Vagina (tissue), 2 donors: ENCODE measurements at regions not wholly inside any gene's neighbourhood (a gene's known extent, or its start where the extent isn't known, plus 50 kb on each side); places are given as distances from the start of the nearest gene placed in this dataset.

Source experiments
- DNase-seq, 2 donors: peaks; one replicate each; pipeline ENCODE4 v3.0.0-alpha.2; 2017; ENCODE audit errors: extremely low spot score in 2 of 2
- H3K27ac ChIP-seq: fragments of 200-600 bp; sonication (generic); one replicate; pipeline ENCODE4 v1.5.1; 2019
- H3K27me3 ChIP-seq: fragments of 200-600 bp; sonication (generic); one replicate; pipeline ENCODE4 v1.5.1; 2019
- H3K36me3 ChIP-seq, 2 donors: fragments of 200-600 bp; sonication (generic); one replicate each; pipeline ENCODE4 v1.5.1; 2017 to 2019
- H3K4me1 ChIP-seq: fragments of 200-600 bp; sonication (generic); one replicate; pipeline ENCODE4 v1.5.1; 2019
- H3K4me3 ChIP-seq, 2 donors: fragments of 200-600 bp; sonication (generic); 1 replicate in 1 of 2; 2 replicates in 1 of 2; pipeline ENCODE4 v1.5.1; 2016 to 2019
- H3K9me3 ChIP-seq: fragments of 200-600 bp; sonication (generic); one replicate; pipeline ENCODE4 v1.5.1; 2019
- CTCF ChIP-seq, 3 experiments: fragments of 450-650 bp in 2 of 3; fragments of 200-600 bp in 1 of 3; sonication (generic) in 1 of 3; IDR thresholded peaks; one replicate each; pipeline ENCODE4 v1.5.1; 2017 to 2019; ENCODE audit warnings: antibody characterized with exemption in 3 of 3, mild to moderate bottlenecking in 2 of 3, moderate library complexity in 2 of 3
- POLR2A ChIP-seq, 2 donors: fragments of 450-650 bp; IDR thresholded peaks; one replicate each; pipeline ENCODE4 v1.6.1; 2017; ENCODE audit warnings: antibody characterized with exemption in 2 of 2, mild to moderate bottlenecking in 2 of 2, moderate library complexity in 2 of 2
- POLR2AphosphoS5 ChIP-seq, 2 donors: sonication (generic); formaldehyde crosslinking; IDR thresholded peaks; one replicate each; pipeline ENCODE4 v1.9.0; 2017; ENCODE audit warnings: antibody characterized with exemption in 2 of 2, mild to moderate bottlenecking in 2 of 2, low read depth in 1 of 2; ENCODE audit not compliant: insufficient read depth in 1 of 2
- intact Hi-C: fragments of 100-400 bp; cut with DNase I; formaldehyde crosslinking; loops from one replicate; pipeline ENCODE4 v1.15.1; 2023

GRCh38 chr11:76277298-76278175 lies 71.2 kb upstream of the WNT11 start:
- H3K4me3 ChIP-seq: no peak overlapping the region
- DNase-seq: no peak
- H3K27ac ChIP-seq: no peak overlapping the region
- no peaks in the 10 kb centered on the region for H3K4me1 ChIP-seq
- no peaks in the 10 kb centered on the region for H3K36me3 ChIP-seq
- H3K9me3 ChIP-seq: no peaks in the 10 kb centered on the region
- no peaks in the 10 kb centered on the region for H3K27me3 ChIP-seq
- intact Hi-C loops: no loop called here
- TF ChIP-seq POLR2AphosphoS5 (IDR thresholded peaks at IDR 0.05; ENCODE audit: insufficient read depth in 1 of 2, low read depth in 1 of 2) (no peak), POLR2A (IDR thresholded peaks at IDR 0.05) (no peak), CTCF (IDR thresholded peaks at IDR 0.05) (no peak)

- no peak overlapping the region for H3K27ac ChIP-seq
- TF ChIP-seq CTCF (IDR thresholded peaks at IDR 0.05): no peak
- no peak for TF ChIP-seq POLR2A (IDR thresholded peaks at IDR 0.05)
- no peak for TF ChIP-seq POLR2AphosphoS5 (IDR thresholded peaks at IDR 0.05; ENCODE audit: insufficient read depth in 1 of 2, low read depth in 1 of 2)
- no peaks in the 10 kb centered on the region for H3K27me3 ChIP-seq
- H3K4me1 ChIP-seq: no peaks in the 10 kb centered on the region
- H3K4me3 ChIP-seq: no peak overlapping the region
- intact Hi-C loops: no loop called here
- no peak for DNase-seq
- H3K36me3 ChIP-seq: no peaks in the 10 kb centered on the region
- H3K9me3 ChIP-seq: no peaks in the 10 kb centered on the region
These were observed 70.5 kb upstream of the WNT11 start for GRCh38 chr11:76276781-76277155.

GRCh38 chr11:76276046-76276780 lies 69.9 kb upstream of the WNT11 start:
- no peak overlapping the region for H3K27ac ChIP-seq
- H3K27me3 ChIP-seq: no peaks in the 10 kb centered on the region
- H3K9me3 ChIP-seq: no peaks in the 10 kb centered on the region
- TF ChIP-seq POLR2AphosphoS5 (IDR thresholded peaks at IDR 0.05; ENCODE audit: insufficient read depth in 1 of 2, low read depth in 1 of 2) (no peak), POLR2A (IDR thresholded peaks at IDR 0.05) (no peak), CTCF (IDR thresholded peaks at IDR 0.05) (no peak)
- no peak overlapping the region for H3K4me3 ChIP-seq
- H3K36me3 ChIP-seq: no peaks in the 10 kb centered on the region
- intact Hi-C loops: no loop called here
- no peak for DNase-seq
- H3K4me1 ChIP-seq: no peaks in the 10 kb centered on the region

GRCh38 chr11:76275446-76275845 lies 69.1 kb upstream of the WNT11 start:
- no peak overlapping the region for H3K4me3 ChIP-seq
- H3K9me3 ChIP-seq: no peaks in the 10 kb centered on the region
- peaks cover 5% of the 10 kb centered on the region for H3K4me1 ChIP-seq
- TF ChIP-seq CTCF (IDR thresholded peaks at IDR 0.05) (no peak), POLR2A (IDR thresholded peaks at IDR 0.05) (no peak), POLR2AphosphoS5 (IDR thresholded peaks at IDR 0.05; ENCODE audit: insufficient read depth in 1 of 2, low read depth in 1 of 2) (no peak)
- intact Hi-C loops: no loop called here
- no peak for DNase-seq
- no peaks in the 10 kb centered on the region for H3K27me3 ChIP-seq
- no peaks in the 10 kb centered on the region for H3K36me3 ChIP-seq
- H3K27ac ChIP-seq: no peak overlapping the region

- DNase-seq: no peak
- Histone ChIP-seq H3K4me3 (no peak overlapping the region), H3K36me3 (no peaks in the 10 kb centered on the region), H3K9me3 (no peaks in the 10 kb centered on the region), H3K27ac (no peak overlapping the region), H3K27me3 (no peaks in the 10 kb centered on the region), H3K4me1 (peaks cover 9% of the 10 kb centered on the region)
- TF ChIP-seq POLR2A (IDR thresholded peaks at IDR 0.05): no peak
- no peak for TF ChIP-seq CTCF (IDR thresholded peaks at IDR 0.05)
- TF ChIP-seq POLR2AphosphoS5 (IDR thresholded peaks at IDR 0.05; ENCODE audit: insufficient read depth in 1 of 2, low read depth in 1 of 2): no peak
- intact Hi-C loops: no loop called here
These were observed 64.8 kb upstream of the WNT11 start for GRCh38 chr11:76271068-76271467.
